ENCODE measurements at regions not wholly inside any gene's neighbourhood (a gene's known extent, or its start where the extent isn't known, plus 50 kb on each side); places are given as distances from the start of the nearest gene placed in this dataset.

- no peak overlapping the region for H3K9ac ChIP-seq (replicated peaks in 1 of 4; ENCODE audit: extremely low read depth in 1 of 4, low read depth in 3 of 4, low read length in 3 of 4)
- DNase-seq (ENCODE audit: low read depth in 1 of 2, low spot score in 2 of 2): peak in 1 of 2 experiments; percentile 23
- H2BK20ac ChIP-seq (ENCODE audit: low read length): no peak overlapping the region
- H3K9me3 ChIP-seq (ENCODE audit: insufficient read depth in 2 of 2, low read depth in 1 of 2, low read length in 1 of 2): no peaks in the 10 kb centered on the region
- no peak overlapping the region for H3K4me2 ChIP-seq (ENCODE audit: insufficient read depth in 1 of 2, low read depth in 2 of 2, low read length in 2 of 2)
- no peaks in the 10 kb centered on the region for H3K23me2 ChIP-seq (ENCODE audit: low read depth, low read length)
- no peak overlapping the region for H4K8ac ChIP-seq (ENCODE audit: extremely low read depth, insufficient read depth, low read length)
- 0 out of 2 replicates have a peak overlapping the region, but pooled peaks have one; percentile 74 for H2BK15ac ChIP-seq (ENCODE audit: low read length)
- ChIA-PET CTCF (ENCODE audit: partially characterized antibody) (interaction anchor here (0.6 to 6.3 kb wide), 26 partner anchors 8 to 582 kb away, joined by 3 to 38 read pairs (median 4); no protein-coding TSS in a partner anchor), POLR2A (ENCODE audit: partially characterized antibody) (interaction anchor here (0.6 to 3.6 kb wide), 3 partner anchors 43 to 1004 kb away, joined by 3 to 23 read pairs (median 3); no protein-coding TSS in a partner anchor)
- H3K4me3 ChIP-seq (ENCODE audit: extremely low read depth in 1 of 4, insufficient read depth in 2 of 4, low read depth in 3 of 4, low read length in 4 of 4): no peak overlapping the region
- 92% methylated on average over 7 of the region's 7 CpGs; no CpG with 5 or more reads in 1 of the 2 experiments for WGBS, 2 experiments (ENCODE audit: extremely low coverage in 1 of 2, insufficient coverage in 1 of 2, insufficient read length in 1 of 2, insufficient replicate concordance in 2 of 2, low coverage in 1 of 2, low lambda C conversion rate in 2 of 2, missing lambda C conversion rate in 1 of 2)
- no peaks in the 10 kb centered on the region for H3K36me3 ChIP-seq (ENCODE audit: control insufficient read depth in 2 of 4, insufficient read depth in 4 of 4, low read length in 3 of 4)
- no peaks in the 10 kb centered on the region for H4K20me1 ChIP-seq (replicated peaks in 1 of 2; ENCODE audit: control insufficient read depth in 1 of 2, insufficient read depth in 2 of 2, low read length in 2 of 2)
- no peak overlapping the region for H2BK120ac ChIP-seq (replicated peaks; ENCODE audit: low read depth, low read length)
- no peak overlapping the region for H4K5ac ChIP-seq (ENCODE audit: insufficient read length, low read depth, low read length)
- H4K91ac ChIP-seq (replicated peaks; ENCODE audit: insufficient read length, low read length): no peak overlapping the region
- H3K79me1 ChIP-seq (ENCODE audit: low read depth, low read length): no peaks in the 10 kb centered on the region
- H3K27ac ChIP-seq (ENCODE audit: low read depth, low read length): no peak overlapping the region
- no peak overlapping the region for H3K4ac ChIP-seq (replicated peaks; ENCODE audit: insufficient read length, low read depth, low read length)
- H3K4me1 ChIP-seq (replicated peaks in 1 of 4; ENCODE audit: control insufficient read depth in 3 of 4, insufficient read depth in 4 of 4, low read length in 3 of 4): no peaks in the 10 kb centered on the region
- no peak for TF ChIP-seq RFX5 (IDR thresholded peaks at IDR 0.05; ENCODE audit: borderline replicate concordance, low read depth, low read length)
- no peak for TF ChIP-seq SP4 (IDR thresholded peaks at IDR 0.05; ENCODE audit: low read length)
- TF ChIP-seq JUND (IDR thresholded peaks at IDR 0.05; ENCODE audit: low read length): no peak
- no peak for TF ChIP-seq GTF2F1 (IDR thresholded peaks at IDR 0.05; ENCODE audit: borderline replicate concordance, low read depth, low read length)
- no peak for TF ChIP-seq CEBPB (IDR thresholded peaks at IDR 0.05; ENCODE audit: low read depth, low read length)
- no peak for TF ChIP-seq BRCA1 (IDR thresholded peaks at IDR 0.05; ENCODE audit: low read depth, low read length)
- TF ChIP-seq PHF8 (conservative IDR thresholded peaks at IDR 0.05; ENCODE audit: low read depth, low read length): no peak
- TF ChIP-seq POLR2AphosphoS5 (IDR thresholded peaks at IDR 0.05; ENCODE audit: low read depth, low read length): no peak
- TF ChIP-seq POU5F1 (IDR thresholded peaks at IDR 0.05; ENCODE audit: low read depth, low read length): no peak
- no peak for TF ChIP-seq EZH2 (IDR thresholded peaks at IDR 0.05; ENCODE audit: low read depth, low read length, severe bottlenecking)
- TF ChIP-seq SP1 (IDR thresholded peaks at IDR 0.05; ENCODE audit: low read depth, low read length): no peak
- H3K14ac ChIP-seq (ENCODE audit: insufficient read length): no peak overlapping the region
- H3K56ac ChIP-seq (replicated peaks; ENCODE audit: insufficient read length, low read depth, low read length): no peak overlapping the region
- H2BK5ac ChIP-seq (ENCODE audit: low read depth, low read length): no peak overlapping the region
- H2AFZ ChIP-seq (ENCODE audit: low read length): no peak overlapping the region
- no peak for FAIRE-seq
- peak overlapping the region; percentile 63; the same call in 1 of the 2 replicates for H2BK12ac ChIP-seq (ENCODE audit: low read depth, low read length)
- H3K23ac ChIP-seq (ENCODE audit: insufficient read length): no peak overlapping the region
- H3K27me3 ChIP-seq (replicated peaks in 1 of 4; ENCODE audit: control insufficient read depth in 3 of 4, extremely low read depth in 1 of 4, insufficient read depth in 3 of 4, low read length in 3 of 4): no peaks in the 10 kb centered on the region
- no peak overlapping the region for H2AK5ac ChIP-seq (ENCODE audit: low read depth, low read length)
- no peak overlapping the region for H3K18ac ChIP-seq (ENCODE audit: extremely low read depth, low read length)
- no peaks in the 10 kb centered on the region for H3K79me2 ChIP-seq (ENCODE audit: control insufficient read depth in 1 of 2, insufficient read depth in 2 of 2, low read length in 2 of 2)
These were observed 72.8 kb downstream of the SMIM20 start for GRCh38 chr4:25986807-25987206.

Data from H1 (cell line).